Epithelial cell of proximal tubule (primary cell): ENCODE measurements at regions not wholly inside any gene's neighbourhood (a gene's known extent, or its start where the extent isn't known, plus 50 kb on each side); places are given as distances from the start of the nearest gene placed in this dataset.

ENCODE experiments used
- DNase-seq: peaks from one replicate; pipeline ENCODE4 v3.0.0-alpha.2; 2011; ENCODE audit warnings: low read depth
- H3K4me3 ChIP-seq: 2 replicates; pipeline ENCODE4 v1.5.1; 2011; ENCODE audit warnings: low read depth, mild to moderate bottlenecking, low read length
- TF ChIP-seq, protein P1 (sequence below): conservative IDR thresholded peaks from 2 replicates; pipeline ENCODE4 v1.5.1; 2012; ENCODE audit warnings: low read depth, mild to moderate bottlenecking, low read length

DNA sequence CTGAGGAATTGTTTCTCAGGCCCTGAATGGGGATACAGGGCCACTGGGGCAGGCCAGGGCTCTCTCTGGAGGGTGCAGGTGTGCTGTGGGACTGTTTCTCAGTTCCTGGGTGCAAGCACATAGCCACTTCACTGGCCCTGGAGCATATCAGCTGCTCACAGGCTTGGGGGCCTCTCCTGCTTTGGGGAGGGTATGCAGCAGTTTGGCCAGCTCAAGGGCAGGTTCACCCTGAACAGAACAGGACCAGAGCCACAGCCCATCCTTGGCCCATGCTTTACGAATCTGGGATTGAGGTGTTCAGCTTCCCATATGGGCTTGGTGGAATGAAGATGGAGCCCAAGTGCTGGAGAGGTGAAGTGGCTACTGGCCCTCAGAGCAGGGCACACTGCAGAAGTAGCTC, 186.5 kb downstream of the FBXO8 start:
- no peak overlapping the region for H3K4me3 ChIP-seq
- no peak for DNase-seq
- TF ChIP-seq, protein P1, sequence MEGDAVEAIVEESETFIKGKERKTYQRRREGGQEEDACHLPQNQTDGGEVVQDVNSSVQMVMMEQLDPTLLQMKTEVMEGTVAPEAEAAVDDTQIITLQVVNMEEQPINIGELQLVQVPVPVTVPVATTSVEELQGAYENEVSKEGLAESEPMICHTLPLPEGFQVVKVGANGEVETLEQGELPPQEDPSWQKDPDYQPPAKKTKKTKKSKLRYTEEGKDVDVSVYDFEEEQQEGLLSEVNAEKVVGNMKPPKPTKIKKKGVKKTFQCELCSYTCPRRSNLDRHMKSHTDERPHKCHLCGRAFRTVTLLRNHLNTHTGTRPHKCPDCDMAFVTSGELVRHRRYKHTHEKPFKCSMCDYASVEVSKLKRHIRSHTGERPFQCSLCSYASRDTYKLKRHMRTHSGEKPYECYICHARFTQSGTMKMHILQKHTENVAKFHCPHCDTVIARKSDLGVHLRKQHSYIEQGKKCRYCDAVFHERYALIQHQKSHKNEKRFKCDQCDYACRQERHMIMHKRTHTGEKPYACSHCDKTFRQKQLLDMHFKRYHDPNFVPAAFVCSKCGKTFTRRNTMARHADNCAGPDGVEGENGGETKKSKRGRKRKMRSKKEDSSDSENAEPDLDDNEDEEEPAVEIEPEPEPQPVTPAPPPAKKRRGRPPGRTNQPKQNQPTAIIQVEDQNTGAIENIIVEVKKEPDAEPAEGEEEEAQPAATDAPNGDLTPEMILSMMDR, result no peak

DNA sequence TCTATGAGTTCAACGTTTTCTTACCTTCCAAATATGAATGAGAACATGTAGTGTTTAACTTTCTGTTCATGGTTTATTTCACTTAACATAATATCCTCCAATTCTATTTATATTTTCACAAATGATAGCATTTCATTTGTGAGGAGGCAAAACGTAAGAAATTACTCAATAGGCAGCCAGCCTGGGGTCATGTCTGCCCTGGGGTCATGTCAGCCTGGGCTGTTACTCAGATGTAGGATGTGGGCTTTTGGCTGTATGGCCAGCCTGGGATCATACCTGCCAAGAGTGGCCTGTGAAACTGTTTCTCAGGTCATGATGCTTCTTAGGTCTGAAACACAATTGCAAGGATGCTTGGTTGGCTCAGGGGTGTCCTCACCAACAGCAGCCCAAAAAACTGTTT, 187.0 kb downstream of the FBXO8 start:
- TF ChIP-seq, protein P1, result no peak
- no peak overlapping the region for H3K4me3 ChIP-seq
- DNase-seq, result no peak

GRCh38 chr4:174091130-174091529, 192.3 kb downstream of the FBXO8 start:
- TF ChIP-seq, protein P1, result no peak
- no peak for DNase-seq
- no peak overlapping the region for H3K4me3 ChIP-seq

- H3K4me3 ChIP-seq, result no peak overlapping the region
- TF ChIP-seq, protein P1, result no peak
- DNase-seq, result no peak
Measured at GRCh38 chr4:174089711-174090110, 193.8 kb downstream of the FBXO8 start.

DNA sequence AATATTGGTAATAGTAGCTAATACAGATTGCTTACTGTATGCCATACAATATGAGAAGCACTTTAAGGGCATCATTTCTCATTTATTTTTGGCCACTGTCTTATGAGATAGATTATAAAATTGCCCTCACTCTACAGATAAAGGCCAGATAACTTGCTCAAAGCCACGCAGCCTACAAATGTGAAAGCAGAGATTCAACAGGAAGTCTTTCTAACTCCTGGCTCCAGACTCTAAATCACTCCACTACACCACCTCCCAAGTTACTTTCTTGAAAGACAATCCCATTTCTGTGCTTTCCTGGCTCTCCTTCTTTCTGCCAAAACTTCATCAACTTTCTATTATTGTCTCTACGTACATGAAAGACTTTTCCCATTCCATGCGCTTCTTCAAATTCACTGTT, 194.7 kb downstream of the FBXO8 start:
- TF ChIP-seq, protein P1, result no peak
- DNase-seq, result no peak
- no peak overlapping the region for H3K4me3 ChIP-seq

DNA sequence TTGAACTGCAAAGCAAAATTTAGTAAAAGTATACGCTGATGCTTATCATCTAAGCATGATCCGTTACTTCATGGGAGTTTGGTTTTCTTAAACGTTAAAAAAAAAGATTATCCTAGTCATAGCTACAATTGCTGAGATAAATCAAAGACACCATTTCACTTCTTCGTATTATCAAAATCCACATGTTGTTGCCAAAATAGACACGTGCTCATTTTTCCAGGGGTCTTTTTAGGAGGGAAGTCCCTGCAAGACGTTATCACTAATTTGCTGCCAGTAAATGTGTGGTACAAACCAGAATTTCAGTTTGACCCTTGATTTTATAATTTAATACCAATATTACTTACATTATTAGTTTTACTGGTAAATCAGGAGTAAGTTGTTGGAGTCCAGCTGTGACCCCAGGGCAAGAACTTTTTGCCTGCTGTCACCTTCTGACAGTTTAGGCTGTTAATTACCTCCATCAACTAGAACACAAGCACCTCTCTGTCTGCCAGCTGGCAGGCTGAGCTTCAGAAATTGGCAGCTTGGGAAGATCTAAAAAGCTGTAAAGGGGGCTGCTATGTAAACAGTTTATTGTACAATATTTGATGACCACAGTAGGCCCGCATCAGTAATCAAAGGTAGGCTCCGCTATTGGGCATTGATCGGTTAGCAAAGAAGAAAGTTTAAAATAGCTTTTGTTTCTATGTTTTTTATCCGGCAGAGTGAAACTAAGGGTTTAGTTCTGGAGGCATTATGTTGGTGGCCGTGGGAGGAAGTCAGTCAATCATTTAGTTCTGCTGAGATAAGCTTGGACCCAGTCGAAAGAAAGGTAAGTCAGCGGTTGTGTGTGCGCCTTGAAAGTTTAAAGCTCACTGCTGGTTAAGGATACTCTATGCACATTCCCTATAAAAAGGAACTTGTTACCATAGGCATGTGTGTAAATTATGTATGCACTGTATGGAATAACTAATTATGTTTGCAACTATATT, 196.4 kb downstream of the FBXO8 start:
- TF ChIP-seq, protein P1, result no peak
- DNase-seq, result no peak
- H3K4me3 ChIP-seq, result no peak overlapping the region

DNA sequence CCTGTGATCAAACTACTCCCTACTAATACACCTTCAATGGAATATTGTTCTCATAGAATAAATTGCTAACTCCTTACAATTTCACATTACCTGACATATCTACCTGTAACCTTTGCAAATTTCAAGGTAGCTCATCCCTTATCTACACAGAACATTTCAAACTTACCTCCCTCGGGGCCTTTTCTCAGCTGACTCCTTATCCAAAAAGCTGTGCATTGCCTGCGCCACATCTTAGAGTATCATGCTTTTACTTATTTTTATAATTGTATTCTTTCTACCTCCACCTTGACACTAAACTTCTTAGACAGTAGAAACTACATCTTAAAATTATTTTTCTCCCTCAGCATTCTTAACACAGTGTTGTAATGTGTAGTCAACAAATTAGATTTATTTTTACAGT, 198.5 kb downstream of the FBXO8 start:
- no peak for DNase-seq
- no peak overlapping the region for H3K4me3 ChIP-seq
- TF ChIP-seq, protein P1, result no peak
